ENCODE measurements at regions not wholly inside any gene's neighbourhood (a gene's known extent, or its start where the extent isn't known, plus 50 kb on each side); places are given as distances from the start of the nearest gene placed in this dataset.
"Not testable (repeated sequence)": the region's sequence is repeated elsewhere in the genome, so short reads cannot be mapped to it uniquely, and the experiment has no call there.

DNA sequence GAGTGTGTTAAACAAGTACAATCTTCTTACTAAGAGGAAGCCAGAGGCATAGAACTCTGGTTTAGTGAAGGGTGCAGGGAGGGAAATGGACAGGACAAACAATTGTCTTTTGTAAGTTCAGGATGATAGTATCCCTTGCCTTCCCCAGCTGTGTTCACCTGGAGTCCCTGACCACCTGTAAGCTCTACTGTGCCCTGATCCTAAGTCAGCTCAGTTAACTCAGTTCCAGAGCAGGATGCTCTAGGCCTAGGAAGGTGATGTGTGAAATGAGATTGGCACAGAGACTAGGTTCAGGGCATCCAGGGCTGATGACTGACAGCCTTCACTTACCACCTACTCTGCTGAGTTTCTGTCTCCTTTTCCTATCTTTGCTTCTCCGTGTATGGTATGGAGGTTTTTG lies 333.0 kb downstream of the SUCLG1 start:
- no peak overlapping the region for H3K27ac ChIP-seq
- TF ChIP-seq, protein P1, sequence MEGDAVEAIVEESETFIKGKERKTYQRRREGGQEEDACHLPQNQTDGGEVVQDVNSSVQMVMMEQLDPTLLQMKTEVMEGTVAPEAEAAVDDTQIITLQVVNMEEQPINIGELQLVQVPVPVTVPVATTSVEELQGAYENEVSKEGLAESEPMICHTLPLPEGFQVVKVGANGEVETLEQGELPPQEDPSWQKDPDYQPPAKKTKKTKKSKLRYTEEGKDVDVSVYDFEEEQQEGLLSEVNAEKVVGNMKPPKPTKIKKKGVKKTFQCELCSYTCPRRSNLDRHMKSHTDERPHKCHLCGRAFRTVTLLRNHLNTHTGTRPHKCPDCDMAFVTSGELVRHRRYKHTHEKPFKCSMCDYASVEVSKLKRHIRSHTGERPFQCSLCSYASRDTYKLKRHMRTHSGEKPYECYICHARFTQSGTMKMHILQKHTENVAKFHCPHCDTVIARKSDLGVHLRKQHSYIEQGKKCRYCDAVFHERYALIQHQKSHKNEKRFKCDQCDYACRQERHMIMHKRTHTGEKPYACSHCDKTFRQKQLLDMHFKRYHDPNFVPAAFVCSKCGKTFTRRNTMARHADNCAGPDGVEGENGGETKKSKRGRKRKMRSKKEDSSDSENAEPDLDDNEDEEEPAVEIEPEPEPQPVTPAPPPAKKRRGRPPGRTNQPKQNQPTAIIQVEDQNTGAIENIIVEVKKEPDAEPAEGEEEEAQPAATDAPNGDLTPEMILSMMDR (conservative IDR thresholded peaks at IDR 0.05), result no peak

DNA sequence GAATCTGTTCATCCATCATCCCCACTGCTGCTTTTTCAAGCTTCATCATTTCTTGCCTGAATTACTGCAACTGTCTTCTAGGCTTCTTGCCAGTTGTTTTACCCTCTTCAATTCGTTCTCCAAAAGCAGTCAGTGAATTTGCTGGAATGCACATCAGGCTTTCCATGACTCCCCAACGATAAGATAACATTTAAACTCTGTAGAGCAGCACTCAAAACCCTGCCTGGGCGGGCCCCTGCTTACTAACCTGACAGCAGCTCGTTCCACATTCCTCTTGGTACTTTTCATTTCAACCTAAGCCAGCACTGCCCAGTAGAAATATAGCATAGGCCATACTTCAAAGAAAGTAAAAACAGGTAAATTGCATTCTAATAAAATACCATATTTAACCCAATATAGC lies 342.9 kb downstream of the SUCLG1 start:
- H3K27ac ChIP-seq, result no peak overlapping the region
- TF ChIP-seq, protein P1 (conservative IDR thresholded peaks at IDR 0.05), result no peak

DNA sequence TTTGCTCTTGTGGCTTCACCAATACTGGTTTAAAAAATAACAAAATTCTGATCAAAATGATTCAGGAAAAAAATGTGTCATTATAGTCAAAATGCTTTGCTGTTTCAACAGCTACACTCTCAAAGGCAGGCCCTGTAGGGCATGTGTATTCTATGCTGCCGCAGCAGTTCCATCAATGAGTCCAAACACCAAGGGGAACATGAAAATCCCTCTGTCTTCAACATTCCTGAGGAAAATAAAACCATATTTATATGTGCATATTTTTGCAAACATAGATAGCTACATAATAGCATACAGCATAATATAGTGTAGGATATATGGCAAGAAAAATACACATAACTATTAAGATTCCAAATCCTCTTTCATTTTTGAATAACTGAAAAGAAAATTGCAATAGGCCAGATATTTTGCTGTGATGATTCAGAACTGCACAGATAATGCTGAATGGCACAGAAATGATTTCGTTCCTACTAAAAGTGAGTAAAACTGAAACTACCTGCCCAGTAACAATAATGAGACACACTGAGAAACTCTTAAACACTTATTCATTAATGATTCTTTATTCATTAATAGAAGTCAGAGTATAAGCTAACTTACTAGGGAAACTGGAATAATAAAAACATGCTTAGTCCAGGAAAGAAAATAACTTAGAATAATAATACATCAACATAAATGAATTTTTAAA lies 343.8 kb downstream of the SUCLG1 start:
- no peak overlapping the region for H3K27ac ChIP-seq
- TF ChIP-seq, protein P1 (conservative IDR thresholded peaks at IDR 0.05), result no peak

DNA sequence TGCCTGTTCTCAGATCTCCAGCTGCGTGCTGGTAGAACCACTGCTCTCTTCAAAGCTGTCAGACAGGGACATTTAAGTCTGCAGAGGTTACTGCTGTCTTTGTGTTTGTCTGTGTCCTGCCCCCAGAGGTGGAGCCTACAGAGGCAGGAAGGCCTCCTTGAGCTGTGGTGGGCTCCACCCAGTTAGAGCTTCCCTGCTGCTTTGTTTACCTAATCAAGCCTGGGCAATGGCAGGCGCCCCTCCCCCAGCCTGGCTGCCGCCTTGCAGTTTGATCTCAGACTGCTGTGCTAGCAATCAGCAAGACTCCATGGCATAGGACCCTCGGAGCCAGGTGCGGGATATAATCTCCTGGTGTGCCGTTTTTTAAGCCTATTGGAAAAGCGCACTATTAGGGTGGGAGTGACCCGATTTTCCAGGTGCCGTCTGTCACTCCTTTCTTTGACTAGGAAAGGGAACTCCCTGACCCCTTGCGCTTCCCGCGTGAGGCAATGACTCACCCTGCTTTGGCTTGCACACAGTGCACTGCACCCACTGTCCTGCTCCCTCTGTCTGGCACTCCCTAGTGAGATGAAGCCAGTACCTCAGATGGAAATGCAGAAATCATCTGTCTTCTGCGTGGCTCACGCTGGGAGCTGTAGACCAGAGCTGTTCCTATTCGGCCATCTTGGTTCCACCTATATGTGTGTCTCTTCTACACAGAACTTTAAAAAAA lies 355.1 kb downstream of the SUCLG1 start:
- H3K27ac ChIP-seq, result not testable (repeated sequence)

DNA sequence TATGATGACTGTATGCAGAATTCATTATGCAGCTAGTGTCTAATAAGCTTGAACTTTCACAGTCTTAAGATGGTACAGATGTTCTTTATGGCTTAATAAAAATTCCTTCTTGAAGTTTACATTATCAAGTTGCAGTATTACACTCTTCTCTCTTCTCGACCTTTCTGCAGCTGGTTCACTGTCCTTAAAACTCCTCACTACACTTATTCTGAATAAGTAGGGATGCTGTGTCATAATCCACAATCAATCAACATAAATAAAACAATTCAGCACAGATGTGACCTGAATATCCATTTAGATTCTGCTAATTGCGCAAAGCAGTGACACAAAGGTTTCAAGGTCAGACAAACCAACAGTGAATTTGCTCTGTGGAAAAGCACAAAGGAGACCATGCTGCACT lies 356.8 kb downstream of the SUCLG1 start:
- no peak overlapping the region for H3K27ac ChIP-seq
- TF ChIP-seq, protein P1 (conservative IDR thresholded peaks at IDR 0.05), result no peak

DNA sequence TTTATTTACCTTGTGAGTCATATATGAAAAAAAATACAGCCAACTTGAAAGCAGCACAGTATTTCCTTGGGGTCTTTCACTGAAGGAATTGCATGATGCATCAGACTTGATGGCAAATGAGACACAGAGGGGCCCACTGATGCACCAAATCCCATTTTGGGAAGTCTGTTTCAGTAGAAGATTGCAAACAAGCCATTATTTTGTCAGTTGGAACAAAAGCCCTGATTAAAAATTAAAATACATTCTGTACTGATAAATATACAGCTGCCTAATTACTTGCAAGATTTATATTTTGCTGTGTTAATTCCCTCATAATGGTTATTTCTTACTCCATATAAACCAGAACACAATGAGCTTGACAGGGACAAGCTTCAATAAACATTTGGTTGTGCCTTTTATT lies 370.4 kb downstream of the SUCLG1 start:
- TF ChIP-seq, protein P1 (conservative IDR thresholded peaks at IDR 0.05), result no peak
- H3K27ac ChIP-seq, result no peak overlapping the region

DNA sequence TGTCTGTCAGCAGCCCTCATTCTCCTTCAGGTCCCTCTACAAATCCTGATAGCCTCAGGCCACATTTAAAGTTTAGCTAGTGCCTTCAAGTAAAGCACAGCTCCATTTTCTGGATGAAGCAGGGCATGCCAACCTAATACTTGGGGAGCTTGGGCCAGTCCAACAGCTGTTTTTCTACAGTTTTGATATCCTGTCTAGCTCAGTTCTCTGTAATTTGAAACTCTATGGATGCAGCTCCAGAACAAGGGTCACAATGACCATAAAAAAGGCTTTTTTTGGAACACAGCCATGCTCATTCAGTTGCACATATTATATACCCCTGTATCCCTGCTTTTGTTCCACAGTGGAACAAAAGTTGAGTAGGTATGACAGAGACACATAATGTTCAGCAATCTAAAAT lies 373.5 kb downstream of the SUCLG1 start:
- H3K27ac ChIP-seq, result no peak overlapping the region
- TF ChIP-seq, protein P1 (conservative IDR thresholded peaks at IDR 0.05), result no peak

DNA sequence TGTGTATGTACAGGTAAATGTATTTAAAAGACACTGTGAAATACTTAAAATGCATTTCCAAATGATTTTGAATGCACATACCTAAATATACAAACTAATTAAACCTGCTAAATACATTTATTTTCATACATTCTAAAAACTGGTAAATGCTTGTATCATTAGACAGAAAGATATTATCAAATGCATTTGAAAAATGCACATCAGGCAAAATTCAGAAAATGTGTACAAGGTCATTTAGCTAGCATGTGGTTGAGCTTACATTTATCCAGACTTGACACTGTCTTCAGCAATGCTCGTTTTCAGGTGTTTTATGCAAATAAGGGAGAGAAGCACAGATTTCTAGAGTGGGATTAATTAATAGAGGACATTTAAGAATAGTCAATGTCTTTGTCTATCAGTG lies 374.2 kb downstream of the SUCLG1 start:
- TF ChIP-seq, protein P1 (conservative IDR thresholded peaks at IDR 0.05), result no peak
- no peak overlapping the region for H3K27ac ChIP-seq

Data from VCaP (cell line).